Stimulated activated CD4-positive, alpha-beta T cell treated with anti-CD3 and anti-CD28 coated beads, TNF-alpha, amount 100 ng/mL, for 48 hours (primary cell): ENCODE measurements at regions not wholly inside any gene's neighbourhood (a gene's known extent, or its start where the extent isn't known, plus 50 kb on each side); places are given as distances from the start of the nearest gene placed in this dataset.

Experiments used
- DNase-seq, 3 donors: peaks; one replicate each; pipeline ENCODE4 v3.0.0-alpha.2; 2020; ENCODE audit warnings: low read depth in 3 of 3

DNA sequence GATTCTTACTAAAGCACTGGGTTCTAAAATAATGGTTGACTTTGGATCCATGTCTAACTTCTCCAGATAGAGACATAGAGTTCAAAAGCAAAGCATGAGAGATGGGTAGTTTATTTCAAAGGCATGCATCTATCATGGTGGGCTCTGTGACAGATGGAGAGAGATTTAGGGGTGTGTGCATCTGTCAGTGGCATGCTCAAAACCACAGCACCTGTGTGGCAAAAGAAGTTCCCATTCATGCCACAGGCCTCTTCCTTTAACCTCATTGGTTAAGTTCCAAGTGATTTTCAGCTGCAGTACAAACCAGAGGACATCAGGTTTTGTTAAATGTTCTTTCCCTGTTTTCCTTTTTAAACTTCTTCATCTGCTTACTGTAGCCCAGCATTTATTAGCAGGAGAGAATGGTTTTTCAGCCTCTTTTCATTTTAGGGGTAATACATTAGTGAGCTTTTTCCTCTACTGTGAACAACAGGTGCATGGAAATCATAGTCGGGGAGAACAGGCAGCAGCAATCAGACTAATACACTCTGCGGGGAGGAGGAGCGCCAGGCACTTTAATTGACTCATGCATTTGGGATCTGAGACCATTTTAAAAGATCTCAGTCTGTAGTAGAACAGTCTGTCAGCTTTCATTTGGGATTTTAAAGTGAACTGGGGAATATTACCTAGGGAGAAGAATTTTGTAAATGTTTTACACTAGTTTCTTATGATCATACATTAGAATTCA is 52.4 kb upstream of the UPP2 start:
- no peak for DNase-seq

- DNase-seq = no peak
Measured at GRCh38 chr2:158048327-158048726, 53.3 kb upstream of the UPP2 start.

DNA sequence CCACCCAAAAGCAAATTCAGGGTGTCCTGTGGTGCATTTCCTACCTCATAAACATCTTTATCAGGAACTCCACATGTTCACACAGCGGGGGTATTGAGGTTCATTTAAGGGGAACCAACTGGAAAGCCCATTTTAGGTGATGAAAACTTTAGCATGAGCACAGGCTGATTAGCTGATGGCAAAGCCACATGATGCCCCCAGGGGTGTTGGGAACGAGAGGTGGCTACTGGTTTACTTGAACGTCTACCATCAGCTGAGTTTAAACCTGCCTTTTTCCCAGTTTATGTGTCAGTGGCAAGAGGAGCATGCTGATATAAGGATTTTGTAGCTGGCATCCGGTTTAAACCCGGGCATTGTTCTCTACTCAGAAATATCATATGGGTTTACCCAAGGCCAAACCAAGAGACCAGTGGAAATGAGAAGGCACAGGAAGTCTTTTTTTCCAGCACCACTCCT is 54.5 kb upstream of the UPP2 start:
- DNase-seq = no peak

DNA sequence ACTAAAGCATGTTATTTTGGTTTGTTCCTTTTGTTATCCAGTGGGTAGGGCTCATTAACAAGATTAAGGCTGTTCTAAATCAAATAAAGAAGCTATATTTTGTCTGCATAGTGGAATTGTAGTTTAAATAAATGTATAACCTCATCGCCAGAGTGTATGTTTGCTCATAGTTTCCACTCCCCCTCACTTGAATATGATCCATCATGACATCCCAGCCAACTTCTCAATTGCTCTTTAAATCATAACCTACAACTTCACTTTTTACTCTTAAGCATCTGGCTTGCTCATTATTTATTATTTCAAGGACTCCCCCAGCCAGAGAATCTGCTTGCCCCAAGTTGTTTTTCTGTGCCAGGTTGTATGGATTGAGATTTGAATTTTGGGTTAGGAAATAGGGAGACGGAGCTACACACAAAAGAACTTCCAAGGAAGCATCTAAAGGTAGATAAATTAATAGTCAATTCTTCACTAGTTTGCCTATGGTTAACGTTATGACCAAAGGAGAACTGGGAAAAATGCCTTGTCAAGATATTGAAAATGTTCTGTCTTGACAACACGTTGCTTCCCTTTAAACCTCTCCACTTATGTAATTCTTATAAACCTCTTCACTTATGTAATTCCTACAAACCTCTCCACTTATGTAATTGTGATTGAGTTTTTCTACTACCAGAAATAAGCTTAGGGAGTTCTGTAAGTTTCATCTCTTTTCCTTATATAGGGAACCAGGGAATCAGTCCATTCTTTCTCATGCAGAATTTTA is 55.4 kb upstream of the UPP2 start:
- no peak for DNase-seq

GRCh38 chr2:158045362-158045761 is 56.3 kb upstream of the UPP2 start:
- no peak for DNase-seq

- no peak for DNase-seq
Measured at GRCh38 chr2:158043181-158043948, 58.3 kb upstream of the UPP2 start.

DNA sequence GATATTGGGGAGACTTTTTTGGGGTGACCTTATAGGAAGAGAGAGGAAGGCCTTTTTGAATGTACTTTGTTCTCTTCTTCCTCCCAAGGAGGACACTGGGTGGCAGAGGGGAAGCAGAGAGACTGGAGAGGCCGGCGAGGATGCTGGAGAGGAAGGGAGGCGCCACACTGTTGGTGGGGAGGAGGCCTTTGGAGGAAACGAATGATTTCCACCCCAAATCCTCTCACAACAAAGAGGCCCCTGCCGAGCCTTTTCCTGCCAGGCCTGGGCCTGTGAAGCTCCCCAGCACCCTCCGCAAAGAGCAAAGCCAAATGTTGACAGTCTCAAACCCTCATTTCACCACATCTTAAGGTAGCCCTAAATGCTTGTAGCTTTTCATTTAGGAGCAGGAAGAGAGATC is 59.0 kb upstream of the UPP2 start:
- DNase-seq = no peak

DNA sequence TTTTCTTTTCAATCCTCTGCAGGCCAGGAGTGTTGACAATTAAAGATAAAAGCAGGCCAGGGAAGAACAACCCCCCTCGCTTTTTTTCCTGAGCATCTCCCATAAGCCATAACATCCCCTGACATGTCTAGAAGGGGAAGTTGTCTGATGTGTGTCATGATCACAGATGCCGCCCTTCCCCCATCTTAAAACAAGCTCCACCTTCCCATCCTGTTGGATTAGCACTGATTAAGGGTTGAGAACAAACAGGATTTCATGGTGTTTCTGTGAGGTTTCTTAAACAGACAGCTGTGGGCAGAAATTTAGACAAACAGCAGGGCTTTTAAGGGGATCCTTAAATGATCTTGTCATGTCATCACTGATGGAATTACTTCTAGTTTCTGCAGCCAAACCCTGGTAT is 59.4 kb upstream of the UPP2 start:
- DNase-seq = no peak

DNA sequence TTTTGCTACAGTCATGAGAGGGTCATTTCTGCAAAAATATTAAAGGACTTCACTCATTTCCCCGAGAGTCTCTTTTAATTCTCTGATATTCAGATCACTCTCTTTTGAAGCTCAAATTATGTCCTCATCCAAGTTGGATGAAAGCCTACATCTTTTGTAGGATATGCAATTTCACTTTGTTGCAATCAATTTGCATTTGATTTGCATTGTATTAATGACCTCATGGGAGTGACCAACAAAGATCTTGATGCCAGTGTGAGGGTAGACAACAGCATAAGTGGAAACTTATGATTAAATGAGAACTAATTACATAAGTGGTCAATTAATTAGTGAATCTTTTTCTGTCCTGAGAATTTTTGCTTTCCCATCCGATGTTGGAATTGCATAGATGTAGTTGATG is 60.3 kb upstream of the UPP2 start:
- DNase-seq = no peak

DNA sequence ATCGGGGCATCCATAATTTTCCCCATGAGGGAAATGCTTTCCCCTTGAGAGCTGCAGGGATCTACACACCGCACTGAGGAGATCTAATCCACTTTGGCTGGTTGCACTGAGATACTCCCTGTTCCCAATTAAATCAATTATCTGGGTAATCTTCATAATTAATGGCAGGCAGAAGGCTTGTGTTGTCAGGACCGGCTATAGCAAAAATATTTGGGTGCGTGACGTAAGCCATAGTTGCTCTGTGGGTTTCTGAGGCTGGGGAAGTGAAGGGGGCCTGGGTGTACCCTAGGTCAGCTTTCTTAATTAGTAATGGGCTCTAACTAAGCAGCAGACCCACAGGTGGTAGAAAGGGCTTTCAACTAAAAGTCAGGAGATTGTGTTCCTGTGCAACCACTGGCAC is 62.8 kb upstream of the UPP2 start:
- DNase-seq = no peak

- DNase-seq = no peak
Measured at GRCh38 chr2:158034198-158034866, 67.3 kb upstream of the UPP2 start.

DNA sequence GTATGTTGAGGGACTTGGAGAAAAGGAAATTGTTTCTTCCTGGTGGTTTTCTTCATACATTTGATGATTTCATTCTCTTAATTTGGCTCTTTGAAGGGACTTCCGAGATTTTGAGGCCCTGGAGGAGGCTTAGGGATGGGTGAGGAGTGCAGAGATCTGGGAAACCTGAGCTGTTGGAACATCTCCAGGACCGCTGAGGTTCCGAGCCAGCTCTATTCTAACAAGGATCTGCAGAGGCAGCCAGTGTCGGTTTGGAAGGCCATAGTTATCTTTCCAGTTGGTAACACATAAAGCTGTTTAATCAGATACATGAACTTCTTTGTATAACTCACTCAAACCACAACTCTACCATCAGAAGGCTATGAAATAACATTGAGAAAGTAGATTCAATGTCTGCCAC is 70.3 kb upstream of the UPP2 start:
- no peak for DNase-seq

- DNase-seq = no peak
Measured at GRCh38 chr2:158025255-158025996, 76.2 kb upstream of the UPP2 start.

GRCh38 chr2:158024288-158024898 is 77.3 kb upstream of the UPP2 start:
- DNase-seq = peak; percentile 17 to 32 (median 29)

DNA sequence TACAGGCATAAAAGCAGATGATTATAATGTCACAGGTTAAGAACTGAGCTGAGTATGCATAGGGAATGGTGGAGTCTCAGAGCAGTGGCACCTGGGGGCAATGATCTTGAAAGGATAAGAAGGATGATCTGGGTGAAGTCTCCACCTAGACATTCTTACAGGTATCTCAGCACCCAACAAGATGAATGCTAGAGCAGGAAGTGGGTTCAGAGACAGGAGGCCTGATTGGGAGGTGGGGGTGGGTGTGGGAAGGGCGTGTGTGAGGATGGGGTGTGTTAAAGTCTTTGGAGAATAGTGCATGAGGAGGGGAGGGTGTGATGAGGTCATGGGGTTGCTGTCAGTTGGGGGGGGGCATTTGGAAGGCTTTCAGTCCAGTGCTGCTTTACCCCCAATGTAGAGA is 78.8 kb upstream of the UPP2 start:
- DNase-seq = no peak

DNA sequence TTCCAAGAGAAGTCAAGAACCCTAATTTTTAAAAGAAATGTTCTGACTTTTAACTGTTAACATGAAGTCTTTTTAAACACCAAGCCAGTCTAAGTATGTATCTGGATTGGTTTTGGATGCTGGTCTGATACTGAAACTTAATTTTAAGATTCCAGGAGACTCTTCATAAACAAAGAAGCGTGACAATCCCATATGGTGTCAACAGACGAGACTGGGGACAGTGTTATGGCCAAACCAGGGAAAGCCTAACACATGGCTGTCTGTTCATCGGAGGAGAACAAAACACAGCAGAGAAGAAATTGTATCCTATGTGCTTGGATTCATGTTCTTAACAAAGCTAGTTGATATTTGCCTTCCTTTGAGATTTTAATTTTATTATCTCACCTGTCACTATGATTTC is 80.5 kb upstream of the UPP2 start:
- no peak for DNase-seq

GRCh38 chr2:158015428-158016076 is 86.1 kb upstream of the UPP2 start:
- DNase-seq = no peak

DNA sequence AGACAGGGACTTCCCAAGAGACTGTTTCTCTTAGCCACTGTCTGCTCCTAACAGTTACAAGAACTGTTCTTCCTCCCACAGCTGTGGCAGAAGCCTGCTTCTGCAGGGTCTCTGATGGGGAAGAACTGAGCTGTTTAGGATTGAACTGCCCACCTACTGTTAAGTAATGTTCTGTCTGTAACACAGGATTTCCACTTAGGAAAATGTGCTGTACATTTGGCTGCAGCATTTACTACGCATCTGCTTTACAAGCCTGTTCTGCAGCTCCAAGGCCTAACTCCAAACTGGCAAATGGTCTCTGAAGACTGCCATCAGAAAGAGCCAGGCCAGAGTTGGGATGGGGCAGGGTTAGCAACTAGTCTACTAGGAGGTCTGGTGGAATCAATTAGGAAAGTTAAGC is 87.8 kb upstream of the UPP2 start:
- no peak for DNase-seq

- DNase-seq = no peak
Measured at GRCh38 chr2:158011055-158011771, 90.5 kb upstream of the UPP2 start.

DNA sequence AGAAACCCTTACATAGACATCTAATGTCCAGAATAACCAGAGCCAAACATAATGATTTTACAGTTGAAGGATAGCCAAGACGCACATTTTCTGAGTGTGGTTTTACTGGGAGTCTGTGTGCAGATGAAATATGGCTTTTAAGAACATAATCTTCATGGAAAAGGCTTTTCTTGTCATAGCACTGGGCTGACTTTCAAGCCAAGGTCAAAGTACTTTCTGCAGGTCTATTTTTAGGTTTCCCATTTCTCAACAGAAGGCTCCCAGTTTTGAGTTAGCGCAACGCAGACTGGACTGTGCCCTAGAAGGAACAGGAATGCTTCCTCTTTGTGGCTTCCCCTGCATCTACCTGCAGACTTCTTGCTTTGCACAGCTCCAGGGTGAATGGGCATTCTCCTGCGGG is 92.3 kb upstream of the UPP2 start:
- DNase-seq = no peak
